ENCODE measurements at regions not wholly inside any gene's neighbourhood (a gene's known extent, or its start where the extent isn't known, plus 50 kb on each side); places are given as distances from the start of the nearest gene placed in this dataset.

- no peaks in the 10 kb centered on the region for H3K36me3 Mint-ChIP-seq (ENCODE audit: insufficient read depth, unreplicated experiment)
- ChIA-PET POLR2A (no interaction called here), CTCF (no interaction called here)
- Histone ChIP-seq H3K4me3 (ENCODE audit: low read depth, low read length) (no peak overlapping the region), H3K27me3 (replicated peaks; ENCODE audit: control insufficient read depth, insufficient read depth, low read length) (no peaks in the 10 kb centered on the region), H3K36me3 (ENCODE audit: control insufficient read depth, insufficient read depth, low read length) (no peaks in the 10 kb centered on the region), H3K9me3 (no peaks in the 10 kb centered on the region), H3K4me1 (no peaks in the 10 kb centered on the region)
- BruUV-seq (replicated peaks) = no TSS peak
- TF ChIP-seq CTCF (IDR thresholded peaks at IDR 0.05; ENCODE audit: insufficient read depth in 1 of 2, low read depth in 1 of 2, low read length in 1 of 2, severe bottlenecking in 1 of 2, unreplicated experiment in 1 of 2) = no peak
- H3K9me3 Mint-ChIP-seq (ENCODE audit: unreplicated experiment) = peaks cover 7% of the 10 kb centered on the region
- H3K4me3 Mint-ChIP-seq (ENCODE audit: unreplicated experiment) = no peak overlapping the region
- intact Hi-C loops (cut with micrococcal nuclease; ENCODE audit: unreplicated experiment) = no loop called here
- H3K4me1 Mint-ChIP-seq (ENCODE audit: low read depth, unreplicated experiment) = no peaks in the 10 kb centered on the region
- H3K27ac Mint-ChIP-seq (ENCODE audit: unreplicated experiment) = no peak overlapping the region
- no peak for DNase-seq
- H3K27me3 Mint-ChIP-seq (ENCODE audit: insufficient read depth, unreplicated experiment) = peaks cover 3% of the 10 kb centered on the region
Observed at GRCh38 chr9:106358331-106358730, 504.6 kb upstream of the ZNF462 start.

- Histone ChIP-seq H3K27me3 (replicated peaks; ENCODE audit: control insufficient read depth, insufficient read depth, low read length) (no peaks in the 10 kb centered on the region), H3K36me3 (ENCODE audit: control insufficient read depth, insufficient read depth, low read length) (no peaks in the 10 kb centered on the region), H3K9me3 (no peaks in the 10 kb centered on the region), H3K4me3 (ENCODE audit: low read depth, low read length) (no peak overlapping the region), H3K4me1 (no peaks in the 10 kb centered on the region)
- DNase-seq = no peak
- peaks cover 4% of the 10 kb centered on the region for H3K27me3 Mint-ChIP-seq (ENCODE audit: insufficient read depth, unreplicated experiment)
- ChIA-PET POLR2A (no interaction called here), CTCF (no interaction called here)
- no peaks in the 10 kb centered on the region for H3K4me1 Mint-ChIP-seq (ENCODE audit: low read depth, unreplicated experiment)
- H3K9me3 Mint-ChIP-seq (ENCODE audit: unreplicated experiment) = peaks cover 6% of the 10 kb centered on the region
- H3K27ac Mint-ChIP-seq (ENCODE audit: unreplicated experiment) = no peak overlapping the region
- no peak overlapping the region for H3K4me3 Mint-ChIP-seq (ENCODE audit: unreplicated experiment)
- no peaks in the 10 kb centered on the region for H3K36me3 Mint-ChIP-seq (ENCODE audit: insufficient read depth, unreplicated experiment)
- intact Hi-C loops (cut with micrococcal nuclease; ENCODE audit: unreplicated experiment) = no loop called here
- no peak for TF ChIP-seq CTCF (IDR thresholded peaks at IDR 0.05; ENCODE audit: insufficient read depth in 1 of 2, low read depth in 1 of 2, low read length in 1 of 2, severe bottlenecking in 1 of 2, unreplicated experiment in 1 of 2)
- BruUV-seq (replicated peaks) = no TSS peak
Observed at GRCh38 chr9:106376689-106377088, 486.3 kb upstream of the ZNF462 start.

GRCh38 chr9:106383072-106383471 is 479.9 kb upstream of the ZNF462 start:
- DNase-seq = no peak
- no peaks in the 10 kb centered on the region for H3K9me3 ChIP-seq
- Mint-ChIP-seq H3K4me3 (ENCODE audit: unreplicated experiment) (no peak overlapping the region), H3K27me3 (ENCODE audit: insufficient read depth, unreplicated experiment) (peaks cover 10% of the 10 kb centered on the region), H3K9me3 (ENCODE audit: unreplicated experiment) (no peaks in the 10 kb centered on the region), H3K27ac (ENCODE audit: unreplicated experiment) (no peak overlapping the region), H3K36me3 (ENCODE audit: insufficient read depth, unreplicated experiment) (no peaks in the 10 kb centered on the region), H3K4me1 (ENCODE audit: low read depth, unreplicated experiment) (no peaks in the 10 kb centered on the region)
- H3K27me3 ChIP-seq (replicated peaks; ENCODE audit: control insufficient read depth, insufficient read depth, low read length) = no peaks in the 10 kb centered on the region
- intact Hi-C loops (cut with micrococcal nuclease; ENCODE audit: unreplicated experiment) = no loop called here
- TF ChIP-seq CTCF (IDR thresholded peaks at IDR 0.05; ENCODE audit: insufficient read depth in 1 of 2, low read depth in 1 of 2, low read length in 1 of 2, severe bottlenecking in 1 of 2, unreplicated experiment in 1 of 2) = no peak
- ChIA-PET CTCF (no interaction called here), POLR2A (no interaction called here)
- H3K4me3 ChIP-seq (ENCODE audit: low read depth, low read length) = no peak overlapping the region
- H3K36me3 ChIP-seq (ENCODE audit: control insufficient read depth, insufficient read depth, low read length) = no peaks in the 10 kb centered on the region
- no peaks in the 10 kb centered on the region for H3K4me1 ChIP-seq
- BruUV-seq (replicated peaks) = no TSS peak
